IMR-90 (cell line): ENCODE measurements at regions not wholly inside any gene's neighbourhood (a gene's known extent, or its start where the extent isn't known, plus 50 kb on each side); places are given as distances from the start of the nearest gene placed in this dataset.

Experiments used
- ATAC-seq: fragments of 200-7000 bp; cut with Tn5 transposase; 2 replicates; pipeline ENCODE4 v1.9.1; 2020; ENCODE audit warnings: low read depth, mild to moderate bottlenecking, moderate library complexity
- BruUV-seq: library from RNA; stranded (reverse); fragments of 400-500 nt; replicated peaks from 2 replicates; lab custom pipeline; 2021; lab: Mats Ljungman, UMichigan
- CTCF ChIA-PET: fragments of 300-600 bp; formaldehyde crosslinking; extraction: SDS; loops from one replicate; lab custom pipeline; 2021; ENCODE audit warnings: antibody characterized with exemption; lab: Yijun Ruan, JAX
- POLR2A ChIA-PET: fragments of 300-600 bp; sonication (Branson Sonifier 250); formaldehyde crosslinking; loops from one replicate; lab custom pipeline; 2022; ENCODE audit warnings: antibody characterized with exemption; ENCODE audit not compliant: unreplicated experiment; lab: Charles Lee
- DNase-seq: peaks from one replicate; pipeline ENCODE4 v3.0.0; 2013
- H2AFZ ChIP-seq: replicated peaks from 2 replicates; pipeline ENCODE3; 2013; ENCODE audit warnings: low read length, mild to moderate bottlenecking; ENCODE audit not compliant: poor library complexity
- H2AK5ac ChIP-seq: 2 replicates; pipeline ENCODE4 v1.6.1; 2013; ENCODE audit warnings: low read depth, low read length, inconsistent platforms
- H2AK9ac ChIP-seq: replicated peaks from 2 replicates; pipeline ENCODE3; 2013; ENCODE audit warnings: mild to moderate bottlenecking, low read depth, low read length, moderate library complexity; ENCODE audit not compliant: poor library complexity
- H2BK120ac ChIP-seq: 2 replicates; pipeline ENCODE4 v1.6.1; 2013; ENCODE audit warnings: low read depth, low read length, inconsistent platforms
- H2BK15ac ChIP-seq: 3 replicates; pipeline ENCODE4 v1.6.1; 2013; ENCODE audit warnings: low read depth, low read length, inconsistent platforms
- H2BK20ac ChIP-seq: 2 replicates; pipeline ENCODE4 v1.6.1; 2013; ENCODE audit warnings: low read depth, mild to moderate bottlenecking, inconsistent platforms, low read length, moderate library complexity
- H2BK5ac ChIP-seq: 2 replicates; pipeline ENCODE4 v1.6.1; 2013; ENCODE audit warnings: mild to moderate bottlenecking, low read depth, low read length, inconsistent platforms; ENCODE audit not compliant: poor library complexity, severe bottlenecking
- H3K14ac ChIP-seq: replicated peaks from 2 replicates; pipeline ENCODE4 v1.6.1; 2013; ENCODE audit warnings: low read depth, low read length, inconsistent platforms
- H3K18ac ChIP-seq: 2 replicates; pipeline ENCODE4 v1.6.1; 2013; ENCODE audit warnings: low read depth, low read length, control low read depth
- H3K23ac ChIP-seq: 2 replicates; pipeline ENCODE4 v1.6.1; 2013; ENCODE audit warnings: low read depth, low read length, inconsistent platforms
- H3K27ac ChIP-seq: 2 replicates; pipeline ENCODE4 v1.5.1; 2013; ENCODE audit warnings: mild to moderate bottlenecking, control low read depth, low read length; ENCODE audit not compliant: insufficient read depth
- H3K27me3 ChIP-seq: 2 replicates; pipeline ENCODE4 v1.6.1; 2013; ENCODE audit warnings: low read length; ENCODE audit not compliant: control insufficient read depth, insufficient read depth
- H3K36me3 ChIP-seq: 2 replicates; pipeline ENCODE4 v1.6.1; 2013; ENCODE audit warnings: low read length, mixed read lengths; ENCODE audit not compliant: control insufficient read depth, insufficient read depth
- H3K4ac ChIP-seq: 2 replicates; pipeline ENCODE4 v1.6.1; 2013; ENCODE audit warnings: low read depth, low read length, inconsistent platforms
- H3K4me1 ChIP-seq: 2 replicates; pipeline ENCODE4 v1.6.1; 2013; ENCODE audit warnings: low read length, mixed read lengths; ENCODE audit not compliant: control insufficient read depth, insufficient read depth
- H3K4me2 ChIP-seq: 2 replicates; pipeline ENCODE4 v1.6.1; 2013; ENCODE audit warnings: low read depth, mild to moderate bottlenecking, control low read depth, low read length, moderate library complexity
- H3K4me3 ChIP-seq: 2 replicates; pipeline ENCODE4 v1.5.1; 2013; ENCODE audit warnings: low read depth, mild to moderate bottlenecking, control low read depth, low read length, moderate library complexity; ENCODE audit not compliant: insufficient read depth
- H3K56ac ChIP-seq: 2 replicates; pipeline ENCODE4 v1.6.1; 2013; ENCODE audit warnings: low read length, inconsistent platforms; ENCODE audit not compliant: insufficient read depth; ENCODE audit errors: extremely low read depth
- H3K79me1 ChIP-seq, 2 experiments: 2 replicates each; pipeline ENCODE4 v1.6.1; 2013; ENCODE audit warnings: low read length in 2 of 2, inconsistent platforms in 1 of 2, low read depth in 1 of 2
- H3K9ac ChIP-seq: 2 replicates; pipeline ENCODE4 v1.6.1; 2013; ENCODE audit warnings: low read depth, low read length, control low read depth
- H3K9me1 ChIP-seq: 2 replicates; pipeline ENCODE4 v1.6.1; 2013; ENCODE audit warnings: low read length, inconsistent platforms; ENCODE audit not compliant: insufficient read depth
- H3K9me3 ChIP-seq: 2 replicates; pipeline ENCODE4 v1.6.1; 2013; ENCODE audit warnings: low read length; ENCODE audit not compliant: control insufficient read depth, insufficient read depth
- H4K20me1 ChIP-seq: 2 replicates; pipeline ENCODE4 v1.6.1; 2013; ENCODE audit warnings: low read length, inconsistent platforms; ENCODE audit not compliant: insufficient read depth
- H4K5ac ChIP-seq: 2 replicates; pipeline ENCODE4 v1.6.1; 2013; ENCODE audit warnings: mild to moderate bottlenecking, low read depth, low read length, control low read depth
- H4K8ac ChIP-seq, 2 experiments: 2 replicates each; pipeline ENCODE4 v1.6.1; 2013; ENCODE audit warnings: low read depth in 2 of 2, low read length in 2 of 2, control low read depth in 1 of 2, inconsistent platforms in 1 of 2
- H4K91ac ChIP-seq: 2 replicates; pipeline ENCODE4 v1.6.1; 2013; ENCODE audit warnings: low read depth, low read length, inconsistent platforms; ENCODE audit not compliant: insufficient read depth
- FOS ChIP-seq: fragments of 150-350 bp; IDR thresholded peaks from 2 replicates; pipeline ENCODE4 v1.6.1; 2016; ENCODE audit warnings: low read depth, low read length
- SMC3 ChIP-seq: fragments of 150-350 bp; IDR thresholded peaks from 2 replicates; pipeline ENCODE4 v1.6.1; 2016; ENCODE audit warnings: low read depth, mild to moderate bottlenecking, antibody characterized with exemption, low read length, moderate library complexity
- WGBS, 2 experiments: methylation state at CpG; one replicate each; pipeline versions ENCODE4 v1.1.5 to v1.1.7; 2013; ENCODE audit warnings: missing lambda C conversion rate in 2 of 2; ENCODE audit not compliant: insufficient read length in 1 of 2; ENCODE audit errors: extremely low coverage in 2 of 2; 5-methylcytosine and 5-hydroxymethylcytosine counted together
- dilution Hi-C: fragments of 300-500 bp; cut with HindIII; formaldehyde crosslinking; loops from one replicate; pipeline ENCODE4 v1.14.3; 2018; ENCODE audit warnings: low sequenced_read_pairs; ENCODE audit not compliant: unreplicated experiment
- in situ Hi-C: fragments of 300-500 bp; cut with MboI; formaldehyde crosslinking; loops from 3 replicates; pipeline ENCODE4 v1.14.3; 2019; ENCODE audit warnings: low sequenced_read_pairs, inconsistent platforms, mixed read lengths
- intact Hi-C: fragments of 100-400 bp; cut with micrococcal nuclease; formaldehyde crosslinking; loops from 2 replicates; pipeline ENCODE4 v1.10.0; 2022
- TF ChIP-seq, protein P1 (sequence below): fragments of 150-350 bp; IDR thresholded peaks from 2 replicates; pipeline ENCODE4 v1.6.1; 2016; ENCODE audit warnings: low read depth, mild to moderate bottlenecking, low read length, moderate library complexity, borderline replicate concordance

DNA sequence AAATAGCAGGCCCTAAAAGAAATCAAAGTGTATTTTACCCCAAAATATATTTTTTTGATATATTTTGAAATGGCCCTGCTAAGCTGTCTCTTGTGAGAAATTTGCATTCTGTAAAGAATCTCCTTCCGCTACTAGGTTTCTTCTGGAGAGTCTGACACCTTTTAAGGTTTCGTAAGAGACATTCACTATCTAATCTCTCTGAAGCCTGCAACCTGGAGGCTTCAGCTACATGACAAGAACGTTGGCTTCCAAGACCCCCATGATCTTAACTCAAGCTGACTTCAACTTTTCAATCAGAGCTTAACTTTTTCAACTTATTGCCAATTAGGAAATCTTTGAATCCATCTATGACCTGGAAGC lies 1894.9 kb upstream of the LRRTM1 start:
- dilution Hi-C loops, result no loop called here
- DNase-seq (no peak), ATAC-seq (no peak)
- in situ Hi-C loops, result no loop called here
- Histone ChIP-seq H3K14ac (no peak overlapping the region), H3K18ac (no peak overlapping the region), H2BK5ac (no peak overlapping the region), H2BK20ac (no peak overlapping the region), H3K9me1 (no peaks in the 10 kb centered on the region), H4K91ac (no peak overlapping the region), H4K8ac (no peak overlapping the region), H3K56ac (no peak overlapping the region), H2AFZ (no peak overlapping the region), H2BK15ac (no peak overlapping the region), H2AK5ac (no peak overlapping the region), H3K9me3 (peaks cover 3% of the 10 kb centered on the region; the same call in 1 of the 2 replicates), H3K4me3 (no peak overlapping the region), H4K5ac (no peak overlapping the region), H3K4me2 (no peak overlapping the region), H3K79me1 (no peaks in the 10 kb centered on the region), H3K27me3 (no peaks in the 10 kb centered on the region), H3K23ac (no peak overlapping the region), H4K20me1 (no peaks in the 10 kb centered on the region), H2AK9ac (no peak overlapping the region), H3K27ac (no peak overlapping the region), H2BK120ac (no peak overlapping the region), H3K9ac (no peak overlapping the region), H3K4me1 (no peaks in the 10 kb centered on the region), H3K4ac (no peak overlapping the region), H3K36me3 (no peaks in the 10 kb centered on the region)
- ChIA-PET POLR2A (no interaction called here), CTCF (no interaction called here)
- no TSS peak for BruUV-seq
- WGBS, 2 experiments, result no CpG with 5 or more reads among the region's 3 CpGs
- intact Hi-C loops, result no loop called here
- TF ChIP-seq FOS, result no peak
- TF ChIP-seq SMC3, result no peak
- TF ChIP-seq, protein P1, sequence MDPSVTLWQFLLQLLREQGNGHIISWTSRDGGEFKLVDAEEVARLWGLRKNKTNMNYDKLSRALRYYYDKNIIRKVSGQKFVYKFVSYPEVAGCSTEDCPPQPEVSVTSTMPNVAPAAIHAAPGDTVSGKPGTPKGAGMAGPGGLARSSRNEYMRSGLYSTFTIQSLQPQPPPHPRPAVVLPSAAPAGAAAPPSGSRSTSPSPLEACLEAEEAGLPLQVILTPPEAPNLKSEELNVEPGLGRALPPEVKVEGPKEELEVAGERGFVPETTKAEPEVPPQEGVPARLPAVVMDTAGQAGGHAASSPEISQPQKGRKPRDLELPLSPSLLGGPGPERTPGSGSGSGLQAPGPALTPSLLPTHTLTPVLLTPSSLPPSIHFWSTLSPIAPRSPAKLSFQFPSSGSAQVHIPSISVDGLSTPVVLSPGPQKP, result no peak
